ENCODE measurements at regions not wholly inside any gene's neighbourhood (a gene's known extent, or its start where the extent isn't known, plus 50 kb on each side); places are given as distances from the start of the nearest gene placed in this dataset.

DNA sequence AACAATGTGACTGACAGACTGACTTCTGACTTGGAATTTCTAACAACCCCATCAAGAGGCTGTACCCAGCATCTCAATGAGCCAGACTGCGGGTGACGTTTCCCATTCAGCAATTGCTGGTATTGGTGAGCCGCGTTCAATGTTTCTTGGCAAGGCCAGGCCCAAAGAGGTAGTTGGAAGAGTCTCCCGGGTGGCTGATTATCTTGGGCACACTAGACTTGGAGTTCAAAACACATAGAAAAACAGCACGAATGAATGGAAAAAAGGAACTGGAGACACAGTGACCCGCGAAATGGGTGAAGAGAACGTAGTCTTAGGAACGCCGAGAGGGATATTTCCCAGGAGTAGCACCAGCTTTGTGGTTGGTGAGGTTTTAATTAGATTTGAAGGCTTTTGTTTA is 81.1 kb upstream of the SLC22A11 start:
- Histone ChIP-seq H3K4me1 (ENCODE audit: control insufficient read depth, insufficient read depth, low read length) (no peaks in the 10 kb centered on the region), H4K20me1 (ENCODE audit: control insufficient read depth, insufficient read depth) (no peaks in the 10 kb centered on the region), H3K79me2 (ENCODE audit: control insufficient read depth, insufficient read depth, low read length) (no peaks in the 10 kb centered on the region), H3K9me3 (replicated peaks; ENCODE audit: control insufficient read depth, insufficient read depth, low read length) (no peaks in the 10 kb centered on the region), H3K9ac (ENCODE audit: control insufficient read depth, insufficient read depth, low read length) (no peak overlapping the region), H3K36me3 (ENCODE audit: control insufficient read depth in 2 of 2, insufficient read depth in 2 of 2, low read length in 1 of 2) (no peaks in the 10 kb centered on the region), H3K4me2 (ENCODE audit: control insufficient read depth, insufficient read depth) (no peak overlapping the region), H2AFZ (ENCODE audit: control insufficient read depth, low read depth, low read length) (no peak overlapping the region), H3K27ac (ENCODE audit: control insufficient read depth, insufficient read depth) (no peak overlapping the region), H3K27me3 (replicated peaks in 1 of 2; ENCODE audit: control insufficient read depth in 2 of 2, insufficient read depth in 2 of 2, low read length in 1 of 2) (peaks cover 0 to 2% of the 10 kb centered on the region in 2 experiments; a peak in 3 of 4 replicates), H3K4me3 (no peak overlapping the region)
- no peak for FAIRE-seq
- WGBS (ENCODE audit: insufficient coverage, insufficient replicate concordance, low lambda C conversion rate, missing lambda C conversion rate) = 61% methylated on average over 11 of the region's 11 CpGs
- RAD21 ChIA-PET (ENCODE audit: unreplicated experiment) = no interaction called here
- CTCF ChIA-PET = interaction anchor here (1.2 kb wide), 1 partner anchor 25 kb away, joined by 3 read pairs; no protein-coding TSS in a partner anchor
- intact Hi-C loops (cut with micrococcal nuclease; ENCODE audit: unreplicated experiment) = no loop called here
- SMC1A ChIA-PET (ENCODE audit: uncharacterized antibody, unreplicated experiment) = no interaction called here
- POLR2A ChIA-PET = no interaction called here
- in situ Hi-C loops (cut with MboI) = no loop called here
- no peak for TF ChIP-seq CEBPB (IDR thresholded peaks at IDR 0.05; ENCODE audit: borderline replicate concordance in 1 of 2, low read depth in 2 of 2, low read length in 2 of 2)
- no peak for DNase-seq (ENCODE audit: low read depth, low spot score)
- ATAC-seq = no peak
- BruUV-seq (replicated peaks) = no TSS peak

DNA sequence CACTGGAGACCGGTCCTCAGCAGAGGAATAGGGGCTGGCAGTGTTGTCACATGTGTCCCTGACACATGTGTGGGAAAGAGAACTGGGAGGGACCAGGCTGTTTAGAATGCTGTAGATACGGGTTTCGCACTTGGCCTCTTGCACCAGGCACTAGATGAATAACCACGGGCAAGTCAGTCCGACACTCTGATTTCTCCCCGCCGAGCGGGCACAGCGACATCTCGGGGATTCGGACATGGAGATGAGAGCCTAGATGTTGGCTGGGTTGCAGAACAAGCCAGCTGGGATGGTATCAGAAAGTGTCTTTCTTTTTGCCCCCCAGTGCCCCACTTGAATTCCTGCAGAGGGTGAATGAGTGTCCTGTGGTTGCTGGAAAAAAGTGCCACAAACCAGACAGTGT is 80.6 kb upstream of the SLC22A11 start:
- ATAC-seq (no peak), DNase-seq (ENCODE audit: low read depth, low spot score) (no peak), FAIRE-seq (no peak)
- Histone ChIP-seq H4K20me1 (ENCODE audit: control insufficient read depth, insufficient read depth) (no peaks in the 10 kb centered on the region), H3K27ac (ENCODE audit: control insufficient read depth, insufficient read depth) (no peak overlapping the region), H3K4me3 (no peak overlapping the region), H3K4me2 (ENCODE audit: control insufficient read depth, insufficient read depth) (no peak overlapping the region), H3K9ac (ENCODE audit: control insufficient read depth, insufficient read depth, low read length) (no peak overlapping the region), H3K79me2 (ENCODE audit: control insufficient read depth, insufficient read depth, low read length) (no peaks in the 10 kb centered on the region), H2AFZ (ENCODE audit: control insufficient read depth, low read depth, low read length) (no peak overlapping the region), H3K9me3 (replicated peaks; ENCODE audit: control insufficient read depth, insufficient read depth, low read length) (no peaks in the 10 kb centered on the region), H3K36me3 (ENCODE audit: control insufficient read depth in 2 of 2, insufficient read depth in 2 of 2, low read length in 1 of 2) (no peaks in the 10 kb centered on the region), H3K4me1 (ENCODE audit: control insufficient read depth, insufficient read depth, low read length) (no peaks in the 10 kb centered on the region), H3K27me3 (replicated peaks in 1 of 2; ENCODE audit: control insufficient read depth in 2 of 2, insufficient read depth in 2 of 2, low read length in 1 of 2) (peaks cover 0 to 2% of the 10 kb centered on the region in 2 experiments; a peak in 3 of 4 replicates)
- WGBS (ENCODE audit: insufficient coverage, insufficient replicate concordance, low lambda C conversion rate, missing lambda C conversion rate) = 81% methylated on average over 9 of the region's 11 CpGs
- TF ChIP-seq BHLHE40 (IDR thresholded peaks at IDR 0.05; ENCODE audit: borderline replicate concordance in 1 of 2, low read depth in 2 of 2, low read length in 1 of 2) (no peak), LARP7 (IDR thresholded peaks at IDR 0.05) (no peak), ZNF384 (IDR thresholded peaks at IDR 0.05; ENCODE audit: borderline replicate concordance, low read depth, low read length) (no peak), POLR2AphosphoS5 (IDR thresholded peaks at IDR 0.05; ENCODE audit: low read length) (no peak), RELA (IDR thresholded peaks at IDR 0.05; ENCODE audit: borderline replicate concordance, partially characterized antibody) (no peak), PAX8 (IDR thresholded peaks at IDR 0.05) (no peak)
- intact Hi-C loops (cut with micrococcal nuclease; ENCODE audit: unreplicated experiment) = no loop called here
- ChIA-PET SMC1A (ENCODE audit: uncharacterized antibody, unreplicated experiment) (no interaction called here), RAD21 (ENCODE audit: unreplicated experiment) (no interaction called here), CTCF (interaction anchor here (1.2 kb wide), 1 partner anchor 26 kb away, joined by 3 read pairs; no protein-coding TSS in a partner anchor), POLR2A (no interaction called here)
- in situ Hi-C loops (cut with MboI) = no loop called here
- no TSS peak for BruUV-seq (replicated peaks)

Measured in GM12878 (cell line).